ENCODE measurements at regions not wholly inside any gene's neighbourhood (a gene's known extent, or its start where the extent isn't known, plus 50 kb on each side); places are given as distances from the start of the nearest gene placed in this dataset.

GRCh38 chr1:103326595-103326994, 198.9 kb upstream of the RNPC3 start:
- TF ChIP-seq CTCF (IDR thresholded peaks at IDR 0.05; ENCODE audit: low read depth, low read length, poor library complexity, severe bottlenecking): no peak
- TF ChIP-seq EZH2phosphoT487 (IDR thresholded peaks at IDR 0.05; ENCODE audit: borderline replicate concordance, low read length): no peak
